ENCODE measurements at regions not wholly inside any gene's neighbourhood (a gene's known extent, or its start where the extent isn't known, plus 50 kb on each side); places are given as distances from the start of the nearest gene placed in this dataset.

DNA sequence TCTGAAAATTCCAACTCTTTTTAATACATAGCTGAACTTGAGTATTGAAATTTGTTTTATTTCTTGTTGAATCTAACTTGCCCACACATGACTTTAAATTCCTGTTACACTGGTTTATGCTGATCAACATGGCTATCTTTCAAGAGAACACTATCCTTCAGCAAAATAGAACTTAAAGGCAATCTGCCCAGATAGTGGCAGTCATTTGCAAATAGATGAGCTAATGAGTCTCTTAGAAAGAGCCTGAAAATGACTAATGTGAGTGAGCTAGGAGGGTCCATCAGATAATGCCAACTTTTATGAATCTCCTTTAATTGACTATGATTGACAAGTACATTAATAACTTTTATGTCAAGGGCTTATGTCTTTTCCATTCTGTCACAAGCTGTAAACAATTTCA, 1360.8 kb upstream of the C9orf72 start:
- H3K4me3 ChIP-seq (ENCODE audit: low read depth, low read length): no peak overlapping the region
- DNase-seq (ENCODE audit: low read depth): no peak
- no peak for TF ChIP-seq CTCF (conservative IDR thresholded peaks at IDR 0.05; ENCODE audit: low read depth, low read length)

DNA sequence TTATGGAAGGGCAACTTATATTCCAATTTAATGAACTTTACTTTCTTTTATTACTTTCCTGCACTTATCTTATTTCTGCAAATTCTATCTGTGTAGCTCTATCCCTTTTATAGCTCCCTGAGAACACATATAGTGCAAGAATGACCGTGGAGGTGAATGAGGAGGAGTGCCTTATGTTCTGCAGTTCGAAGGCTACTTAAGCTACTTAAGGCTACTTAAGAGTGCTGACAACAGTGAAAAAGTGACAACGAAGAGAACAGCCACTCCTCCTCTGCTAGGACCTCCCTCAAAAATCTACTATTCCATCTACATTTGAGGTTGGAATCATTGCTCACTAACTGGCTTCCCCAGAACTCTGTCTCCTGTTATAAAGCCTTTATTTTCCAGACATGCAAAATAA, 1365.7 kb upstream of the C9orf72 start:
- TF ChIP-seq CTCF (conservative IDR thresholded peaks at IDR 0.05; ENCODE audit: low read depth, low read length): no peak
- DNase-seq (ENCODE audit: low read depth): no peak
- H3K4me3 ChIP-seq (ENCODE audit: low read depth, low read length): no peak overlapping the region

GRCh38 chr9:28941856-28942255, 1368.6 kb upstream of the C9orf72 start:
- no peak overlapping the region for H3K4me3 ChIP-seq (ENCODE audit: low read depth, low read length)
- no peak for TF ChIP-seq CTCF (conservative IDR thresholded peaks at IDR 0.05; ENCODE audit: low read depth, low read length)
- no peak for DNase-seq (ENCODE audit: low read depth)

- no peak for DNase-seq (ENCODE audit: low read depth)
- H3K4me3 ChIP-seq (ENCODE audit: low read depth, low read length): no peak overlapping the region
- TF ChIP-seq CTCF (conservative IDR thresholded peaks at IDR 0.05; ENCODE audit: low read depth, low read length): no peak
These were observed 1369.7 kb upstream of the C9orf72 start for GRCh38 chr9:28942941-28943340.

DNA sequence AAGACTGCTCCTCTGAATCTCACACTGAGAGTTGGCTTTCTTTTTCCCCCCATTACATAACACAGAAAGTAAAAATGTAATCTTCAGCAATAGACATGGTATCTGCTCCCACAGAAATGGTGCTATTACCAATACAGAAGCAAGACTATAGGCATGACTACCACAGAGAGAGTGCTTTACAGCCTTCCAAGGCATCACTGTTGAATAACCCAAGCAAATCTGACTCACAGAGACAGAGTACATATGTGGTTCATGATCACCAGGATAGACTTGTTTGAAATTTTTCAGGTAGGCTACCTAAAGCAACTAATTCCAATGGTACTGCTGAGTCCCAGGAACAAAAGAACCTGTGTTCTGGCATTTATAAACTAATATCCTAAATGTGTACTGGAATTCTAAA, 1373.4 kb upstream of the C9orf72 start:
- TF ChIP-seq CTCF (conservative IDR thresholded peaks at IDR 0.05; ENCODE audit: low read depth, low read length): no peak
- DNase-seq (ENCODE audit: low read depth): no peak
- no peak overlapping the region for H3K4me3 ChIP-seq (ENCODE audit: low read depth, low read length)

- H3K4me3 ChIP-seq (ENCODE audit: low read depth, low read length): no peak overlapping the region
- TF ChIP-seq CTCF (conservative IDR thresholded peaks at IDR 0.05; ENCODE audit: low read depth, low read length): peak; percentile 67
- peak; percentile 38 for DNase-seq (ENCODE audit: low read depth)
These were observed 1378.7 kb upstream of the C9orf72 start for GRCh38 chr9:28951945-28952344.

DNA sequence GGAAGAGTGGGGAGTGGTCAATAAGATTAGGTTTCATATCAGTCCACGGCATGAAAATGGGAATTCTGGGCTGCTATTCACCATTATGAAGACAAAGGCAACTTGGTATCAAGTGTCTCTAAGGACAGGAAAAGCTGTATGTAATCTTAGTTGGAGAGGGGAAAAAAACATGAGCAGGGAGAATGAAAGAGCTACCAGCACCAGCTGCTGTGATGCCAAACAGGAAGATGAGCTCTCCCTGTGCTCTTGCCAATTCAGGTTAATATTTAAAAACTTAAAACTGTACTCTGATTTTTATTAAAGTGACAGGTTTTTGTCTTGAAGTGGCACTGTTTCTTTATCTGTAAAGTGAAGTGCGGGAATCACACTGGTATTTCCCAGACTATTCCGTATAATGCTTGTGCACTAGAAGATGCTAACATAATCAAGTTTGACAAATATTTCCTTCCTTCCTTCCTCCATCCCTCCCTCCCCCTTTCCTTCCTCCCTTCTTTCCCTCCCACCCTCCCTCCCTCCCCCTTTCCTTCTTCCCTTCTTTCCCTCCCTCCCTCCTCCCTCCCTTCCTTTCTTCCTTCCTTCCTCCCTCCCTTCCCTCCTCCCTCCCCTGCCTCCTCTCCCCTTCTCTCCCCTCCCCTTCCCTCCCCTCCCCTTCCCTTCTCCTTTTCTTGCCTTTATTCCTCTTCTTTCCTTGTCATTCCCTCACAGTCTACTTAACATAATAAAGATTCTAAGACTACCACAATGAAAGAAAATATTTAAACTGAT, 1383.0 kb upstream of the C9orf72 start:
- no peak for TF ChIP-seq CTCF (conservative IDR thresholded peaks at IDR 0.05; ENCODE audit: low read depth, low read length)
- H3K4me3 ChIP-seq (ENCODE audit: low read depth, low read length): no peak overlapping the region
- no peak for DNase-seq (ENCODE audit: low read depth)

Measured in choroid plexus epithelial cell (primary cell).